Astrocyte (in vitro differentiated cells and primary cell): ENCODE measurements at regions not wholly inside any gene's neighbourhood (a gene's known extent, or its start where the extent isn't known, plus 50 kb on each side); places are given as distances from the start of the nearest gene placed in this dataset.

ENCODE experiments used
- CTCF ChIP-seq: IDR thresholded peaks from 2 replicates; pipeline ENCODE4 v1.5.1; 2011; ENCODE audit warnings: low read depth, mild to moderate bottlenecking, inconsistent platforms, low read length, moderate library complexity; ENCODE audit not compliant: insufficient read depth
- EZH2 ChIP-seq: IDR thresholded peaks from 2 replicates; pipeline ENCODE4 v1.6.1; 2012; ENCODE audit warnings: mild to moderate bottlenecking, low read length, inconsistent platforms; ENCODE audit not compliant: insufficient read depth

- no peak for TF ChIP-seq CTCF
- TF ChIP-seq EZH2: no peak
Measured at GRCh38 chr10:108095932-108096925, 931.7 kb upstream of the SORCS1 start.
